IPS-18c (cell line): ENCODE measurements at regions not wholly inside any gene's neighbourhood (a gene's known extent, or its start where the extent isn't known, plus 50 kb on each side); places are given as distances from the start of the nearest gene placed in this dataset.

Experiments
- H3K4me3 ChIP-seq: 2 replicates; pipeline ENCODE4 v1.7.0; 2013; ENCODE audit warnings: low read depth, mild to moderate bottlenecking, low read length, moderate library complexity; ENCODE audit not compliant: insufficient read depth
- H3K9me3 ChIP-seq: one replicate; pipeline ENCODE4 v1.6.1; 2013; ENCODE audit warnings: mild to moderate bottlenecking, low read length, moderate library complexity; ENCODE audit not compliant: control insufficient read depth, insufficient read depth

DNA sequence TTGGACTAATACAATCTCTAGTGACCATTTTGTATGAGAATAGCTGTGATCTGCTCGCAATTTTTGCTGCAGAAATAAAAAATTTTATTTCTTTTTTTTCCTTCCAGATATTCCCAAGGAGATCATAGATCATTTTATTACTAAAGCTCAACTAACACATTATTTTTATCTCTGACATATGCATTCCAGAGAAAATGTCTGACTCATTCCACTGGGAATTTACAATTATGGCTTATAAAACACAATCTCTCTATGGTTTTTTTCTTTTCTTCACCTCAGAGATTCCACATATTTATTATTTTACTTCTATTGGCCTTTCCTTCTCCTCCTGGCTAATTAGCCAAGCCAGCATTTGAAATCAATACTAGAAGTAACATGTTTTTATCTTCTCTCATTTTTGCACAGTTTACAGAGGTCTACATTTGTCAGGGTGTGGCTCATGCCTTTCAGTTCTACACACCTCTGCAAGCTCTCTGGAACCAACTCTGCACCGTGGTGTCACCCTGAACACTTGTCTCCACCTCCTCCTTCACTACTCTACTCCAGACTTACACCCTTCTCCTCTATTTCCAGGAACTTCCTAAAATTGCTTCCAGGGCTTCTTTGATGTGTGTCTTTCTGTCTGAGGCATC, 59.8 kb upstream of the GPM6A start:
- Histone ChIP-seq H3K4me3 (no peak overlapping the region), H3K9me3 (no peaks in the 10 kb centered on the region)

- no peak overlapping the region for H3K4me3 ChIP-seq
Observed at GRCh38 chr4:175873707-175874106, 61.6 kb upstream of the GPM6A start.

DNA sequence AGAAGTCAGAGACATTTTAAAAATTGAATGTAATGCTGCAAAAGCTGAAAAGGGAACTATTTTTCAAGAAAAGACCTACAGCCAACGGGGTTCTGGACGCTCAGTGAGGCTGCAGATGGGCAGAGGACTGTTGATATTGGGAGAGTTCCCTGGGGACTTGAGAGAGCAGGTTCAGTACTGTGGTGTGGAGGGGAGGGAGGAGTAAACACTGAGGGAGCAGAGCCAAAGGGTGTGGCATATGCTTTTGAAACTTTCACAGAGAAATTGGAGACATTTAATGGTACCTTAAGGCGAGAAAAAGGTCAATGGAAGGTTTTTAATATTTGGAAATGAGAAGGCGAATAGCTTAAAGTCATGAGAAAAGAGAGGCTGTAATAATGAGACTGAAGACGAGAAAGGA, 62.2 kb upstream of the GPM6A start:
- Histone ChIP-seq H3K4me3 (no peak overlapping the region), H3K9me3 (no peaks in the 10 kb centered on the region)

More at GRCh38 chr4:175873707-175874106, 61.6 kb upstream of the GPM6A start:
- no peaks in the 10 kb centered on the region for H3K9me3 ChIP-seq

DNA sequence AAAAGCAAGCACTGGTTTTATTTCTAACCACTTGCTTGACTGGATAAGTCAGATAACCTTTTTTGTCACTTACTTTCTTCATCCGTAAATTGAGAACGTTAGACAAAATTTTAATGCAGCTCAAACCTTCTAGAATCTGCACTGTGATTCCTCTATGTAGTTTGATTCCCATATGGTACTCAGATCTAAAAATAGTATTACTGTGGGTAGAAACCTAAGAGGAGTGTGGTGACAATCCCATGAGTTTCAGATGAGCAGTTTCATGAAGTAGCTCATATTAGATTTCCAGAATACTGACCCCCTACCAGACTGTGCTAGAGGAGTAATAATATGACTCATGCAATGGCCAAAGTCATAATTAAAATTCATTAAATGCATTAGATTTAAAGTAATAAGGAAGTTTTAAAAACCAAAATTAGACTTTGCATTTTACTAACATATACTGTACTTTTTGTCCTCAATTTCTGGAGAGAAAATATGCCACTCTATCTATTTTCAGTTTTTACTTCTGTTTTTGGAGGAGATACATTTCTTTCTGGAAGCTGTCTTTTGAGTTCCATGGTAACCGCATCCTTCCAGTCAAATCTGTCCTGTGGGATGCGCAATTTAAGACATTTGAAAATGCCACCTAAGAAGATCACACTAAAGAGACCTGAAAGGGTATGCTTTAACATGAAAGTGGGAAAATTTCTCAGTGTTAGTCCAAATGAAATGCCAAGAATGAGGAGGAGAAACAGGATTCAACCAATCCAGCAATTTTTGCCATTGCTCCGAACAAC, 64.1 kb upstream of the GPM6A start:
- Histone ChIP-seq H3K9me3 (no peaks in the 10 kb centered on the region), H3K4me3 (no peak overlapping the region)

GRCh38 chr4:175882891-175883290, 70.8 kb upstream of the GPM6A start:
- H3K9me3 ChIP-seq, result no peaks in the 10 kb centered on the region
- no peak overlapping the region for H3K4me3 ChIP-seq

DNA sequence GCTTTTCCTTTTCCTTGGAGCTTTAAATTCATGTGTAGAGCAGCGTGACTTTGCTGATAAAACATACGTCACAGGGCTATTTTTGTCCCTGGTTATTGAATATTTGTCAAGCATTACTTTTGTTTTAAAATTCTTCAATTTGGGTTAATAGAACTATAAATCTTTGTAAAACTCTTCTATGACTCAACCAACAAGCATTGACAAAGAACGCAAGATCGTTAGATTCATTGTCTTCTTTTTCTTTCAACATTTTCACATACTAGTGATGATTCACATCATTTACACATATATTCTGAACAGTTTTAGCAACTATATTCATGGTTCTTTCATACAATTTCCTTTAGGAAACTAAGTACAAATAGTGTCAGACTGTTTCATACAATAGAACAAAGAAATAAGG, 72.0 kb upstream of the GPM6A start:
- H3K9me3 ChIP-seq, result no peaks in the 10 kb centered on the region
- no peak overlapping the region for H3K4me3 ChIP-seq

GRCh38 chr4:175891231-175891630, 79.2 kb upstream of the GPM6A start:
- no peak overlapping the region for H3K4me3 ChIP-seq
- no peaks in the 10 kb centered on the region for H3K9me3 ChIP-seq

DNA sequence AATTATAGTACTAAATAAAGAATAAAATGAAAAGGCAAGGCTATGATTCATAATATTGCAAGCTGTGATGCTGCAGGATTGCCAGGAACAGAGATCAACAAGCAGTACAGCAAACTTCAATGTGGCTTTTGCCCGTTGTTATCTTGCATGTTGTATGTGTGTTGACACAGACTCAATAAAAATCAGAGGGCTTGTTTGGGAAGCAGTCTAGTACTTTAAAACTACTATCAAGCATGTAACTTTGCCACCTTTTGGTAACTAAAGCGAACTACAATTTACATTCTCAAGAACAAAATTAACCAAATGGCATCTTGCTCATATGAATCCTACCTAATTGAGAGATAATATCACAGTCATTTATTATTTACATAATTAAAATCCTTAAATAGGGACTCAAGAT, 79.8 kb upstream of the GPM6A start:
- no peaks in the 10 kb centered on the region for H3K9me3 ChIP-seq
- H3K4me3 ChIP-seq, result no peak overlapping the region

DNA sequence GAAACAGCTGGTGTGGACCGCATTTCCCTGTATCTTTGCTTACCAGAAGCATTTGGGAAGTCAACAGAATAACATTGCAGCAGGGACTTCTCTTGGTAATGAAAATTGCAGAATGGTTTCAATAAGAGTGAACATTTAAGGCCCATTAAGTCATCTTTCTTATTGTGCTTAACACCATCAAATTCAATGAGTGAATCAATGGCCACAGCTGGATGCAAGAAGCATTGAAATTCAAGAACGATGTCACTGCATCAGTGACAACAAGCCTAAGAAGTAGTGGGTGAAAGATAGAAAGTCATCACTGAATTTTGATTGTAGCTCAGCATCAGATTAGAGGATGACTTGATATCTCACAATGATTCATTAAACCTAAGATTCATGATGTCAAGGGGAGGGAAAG, 93.9 kb upstream of the GPM6A start:
- H3K4me3 ChIP-seq, result no peak overlapping the region
- H3K9me3 ChIP-seq, result no peaks in the 10 kb centered on the region

DNA sequence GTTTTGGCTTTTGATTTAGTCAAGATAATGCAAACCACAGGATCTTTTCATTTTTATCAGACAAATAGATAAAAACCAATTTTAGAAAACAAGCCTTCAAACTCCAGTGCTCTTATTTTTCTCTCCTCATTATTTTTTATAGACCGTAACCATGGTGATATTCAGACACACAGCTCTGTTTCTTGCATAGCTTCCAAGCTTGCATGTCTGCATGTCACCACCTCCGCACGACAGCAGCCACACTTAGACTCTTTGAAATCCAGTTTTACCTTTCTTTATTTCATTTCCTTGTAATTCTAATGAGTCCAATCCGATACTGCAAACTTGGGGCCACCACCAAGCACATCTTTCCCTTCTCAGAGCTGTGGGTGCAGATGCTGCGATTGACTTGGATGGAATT, 94.3 kb upstream of the GPM6A start:
- Histone ChIP-seq H3K4me3 (no peak overlapping the region), H3K9me3 (no peaks in the 10 kb centered on the region)

DNA sequence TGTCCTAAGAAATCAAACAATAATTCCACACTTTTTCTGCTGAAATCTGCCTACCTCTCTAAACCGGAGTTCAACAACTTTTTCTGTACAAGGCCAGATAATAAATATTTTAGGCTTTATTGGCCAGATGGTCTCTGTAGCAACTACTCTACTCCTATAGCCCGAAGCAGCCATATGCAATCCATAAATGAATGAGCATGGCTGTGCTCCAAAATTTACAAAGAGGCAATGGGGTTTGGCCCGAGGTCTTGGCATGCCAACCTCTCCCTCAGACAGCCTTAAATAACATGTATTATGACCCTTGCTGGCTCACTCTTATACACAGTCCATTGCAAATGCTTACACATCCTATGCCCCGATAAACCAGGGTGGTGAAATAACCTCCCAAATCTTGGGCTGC, 98.6 kb upstream of the GPM6A start:
- H3K9me3 ChIP-seq, result no peaks in the 10 kb centered on the region
- H3K4me3 ChIP-seq, result no peak overlapping the region

DNA sequence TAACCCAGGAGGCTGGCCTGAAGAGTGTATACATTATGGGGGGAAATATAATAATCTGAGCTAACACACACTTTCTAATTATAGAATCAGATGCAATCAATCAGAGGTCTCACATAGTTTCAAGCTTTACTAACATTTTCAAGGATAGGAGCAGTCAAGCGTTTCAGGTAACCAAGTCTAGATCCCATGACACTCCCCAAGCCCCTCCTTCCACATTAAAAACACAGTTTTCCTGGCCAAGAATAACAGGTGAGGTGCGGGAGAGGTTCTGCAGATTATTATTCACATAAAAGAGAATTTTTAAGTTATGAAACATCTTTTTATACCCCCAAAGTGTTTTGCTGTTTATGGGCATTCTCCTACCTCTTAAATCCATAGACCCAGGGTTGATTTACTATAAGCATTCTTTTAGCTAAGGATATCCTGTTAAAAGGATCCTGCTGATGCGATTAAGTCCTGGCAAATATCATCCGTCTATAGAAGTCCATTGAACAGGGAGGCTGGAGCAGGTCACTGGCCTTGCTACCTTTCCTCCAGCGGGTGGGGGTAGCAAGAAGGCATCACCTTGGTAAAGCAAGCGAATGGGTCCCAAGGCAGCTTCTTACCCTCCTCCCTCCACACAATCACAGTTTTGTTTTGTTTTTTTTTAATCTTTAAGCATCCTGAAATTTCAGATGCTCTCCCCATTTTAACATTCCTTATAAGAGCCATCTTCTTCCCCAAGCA, 104.7 kb upstream of the GPM6A start:
- H3K9me3 ChIP-seq, result no peaks in the 10 kb centered on the region
- no peak overlapping the region for H3K4me3 ChIP-seq

GRCh38 chr4:175927121-175927520, 115.1 kb upstream of the GPM6A start:
- Histone ChIP-seq H3K4me3 (no peak overlapping the region), H3K9me3 (no peaks in the 10 kb centered on the region)

GRCh38 chr4:175929441-175929840, 117.4 kb upstream of the GPM6A start:
- Histone ChIP-seq H3K9me3 (no peaks in the 10 kb centered on the region), H3K4me3 (no peak overlapping the region)

- H3K9me3 ChIP-seq, result no peaks in the 10 kb centered on the region
- no peak overlapping the region for H3K4me3 ChIP-seq
Observed at GRCh38 chr4:175929932-175930331, 117.9 kb upstream of the GPM6A start.

GRCh38 chr4:175930471-175930870, 118.4 kb upstream of the GPM6A start:
- H3K9me3 ChIP-seq, result no peaks in the 10 kb centered on the region
- no peak overlapping the region for H3K4me3 ChIP-seq

- Histone ChIP-seq H3K9me3 (no peaks in the 10 kb centered on the region), H3K4me3 (no peak overlapping the region)
Observed at GRCh38 chr4:175932116-175932515, 120.1 kb upstream of the GPM6A start.

- H3K9me3 ChIP-seq, result no peaks in the 10 kb centered on the region
- H3K4me3 ChIP-seq, result no peak overlapping the region
Observed at GRCh38 chr4:175934506-175934905, 122.4 kb upstream of the GPM6A start.
